ENCODE measurements at regions not wholly inside any gene's neighbourhood (a gene's known extent, or its start where the extent isn't known, plus 50 kb on each side); places are given as distances from the start of the nearest gene placed in this dataset.

GRCh38 chr5:74401946-74402320, 238.6 kb downstream of the ENC1 start:
- Mint-ChIP-seq H3K4me3 (no peak overlapping the region), H3K4me1 (peaks cover 21% of the 10 kb centered on the region), H3K9me3 (peaks cover 11% of the 10 kb centered on the region), H3K36me3 (ENCODE audit: low read depth) (no peaks in the 10 kb centered on the region), H3K27ac (no peak overlapping the region), H3K27me3 (ENCODE audit: low read depth, poor library complexity) (peaks cover 21% of the 10 kb centered on the region)
- TF ChIP-seq, protein P1, sequence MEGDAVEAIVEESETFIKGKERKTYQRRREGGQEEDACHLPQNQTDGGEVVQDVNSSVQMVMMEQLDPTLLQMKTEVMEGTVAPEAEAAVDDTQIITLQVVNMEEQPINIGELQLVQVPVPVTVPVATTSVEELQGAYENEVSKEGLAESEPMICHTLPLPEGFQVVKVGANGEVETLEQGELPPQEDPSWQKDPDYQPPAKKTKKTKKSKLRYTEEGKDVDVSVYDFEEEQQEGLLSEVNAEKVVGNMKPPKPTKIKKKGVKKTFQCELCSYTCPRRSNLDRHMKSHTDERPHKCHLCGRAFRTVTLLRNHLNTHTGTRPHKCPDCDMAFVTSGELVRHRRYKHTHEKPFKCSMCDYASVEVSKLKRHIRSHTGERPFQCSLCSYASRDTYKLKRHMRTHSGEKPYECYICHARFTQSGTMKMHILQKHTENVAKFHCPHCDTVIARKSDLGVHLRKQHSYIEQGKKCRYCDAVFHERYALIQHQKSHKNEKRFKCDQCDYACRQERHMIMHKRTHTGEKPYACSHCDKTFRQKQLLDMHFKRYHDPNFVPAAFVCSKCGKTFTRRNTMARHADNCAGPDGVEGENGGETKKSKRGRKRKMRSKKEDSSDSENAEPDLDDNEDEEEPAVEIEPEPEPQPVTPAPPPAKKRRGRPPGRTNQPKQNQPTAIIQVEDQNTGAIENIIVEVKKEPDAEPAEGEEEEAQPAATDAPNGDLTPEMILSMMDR (IDR thresholded peaks at IDR 0.05) = no peak
- DNase-seq = no peak

GRCh38 chr5:74401281-74401945, 239.1 kb downstream of the ENC1 start:
- peaks cover 26% of the 10 kb centered on the region for H3K4me1 Mint-ChIP-seq
- H3K36me3 Mint-ChIP-seq (ENCODE audit: low read depth) = no peaks in the 10 kb centered on the region
- no peak for DNase-seq
- TF ChIP-seq, protein P1 (IDR thresholded peaks at IDR 0.05) = no peak
- H3K9me3 Mint-ChIP-seq = peaks cover 11% of the 10 kb centered on the region
- H3K27me3 Mint-ChIP-seq (ENCODE audit: low read depth, poor library complexity) = peaks cover 21% of the 10 kb centered on the region
- no peak overlapping the region for H3K4me3 Mint-ChIP-seq
- H3K27ac Mint-ChIP-seq = no peak overlapping the region

GRCh38 chr5:74400067-74400466, 240.5 kb downstream of the ENC1 start:
- Mint-ChIP-seq H3K36me3 (ENCODE audit: low read depth) (no peaks in the 10 kb centered on the region), H3K9me3 (peaks cover 11% of the 10 kb centered on the region), H3K4me1 (peaks cover 37% of the 10 kb centered on the region), H3K4me3 (no peak overlapping the region), H3K27ac (no peak overlapping the region), H3K27me3 (ENCODE audit: low read depth, poor library complexity) (peaks cover 26% of the 10 kb centered on the region)
- TF ChIP-seq, protein P1 (IDR thresholded peaks at IDR 0.05) = no peak
- DNase-seq = no peak

DNA sequence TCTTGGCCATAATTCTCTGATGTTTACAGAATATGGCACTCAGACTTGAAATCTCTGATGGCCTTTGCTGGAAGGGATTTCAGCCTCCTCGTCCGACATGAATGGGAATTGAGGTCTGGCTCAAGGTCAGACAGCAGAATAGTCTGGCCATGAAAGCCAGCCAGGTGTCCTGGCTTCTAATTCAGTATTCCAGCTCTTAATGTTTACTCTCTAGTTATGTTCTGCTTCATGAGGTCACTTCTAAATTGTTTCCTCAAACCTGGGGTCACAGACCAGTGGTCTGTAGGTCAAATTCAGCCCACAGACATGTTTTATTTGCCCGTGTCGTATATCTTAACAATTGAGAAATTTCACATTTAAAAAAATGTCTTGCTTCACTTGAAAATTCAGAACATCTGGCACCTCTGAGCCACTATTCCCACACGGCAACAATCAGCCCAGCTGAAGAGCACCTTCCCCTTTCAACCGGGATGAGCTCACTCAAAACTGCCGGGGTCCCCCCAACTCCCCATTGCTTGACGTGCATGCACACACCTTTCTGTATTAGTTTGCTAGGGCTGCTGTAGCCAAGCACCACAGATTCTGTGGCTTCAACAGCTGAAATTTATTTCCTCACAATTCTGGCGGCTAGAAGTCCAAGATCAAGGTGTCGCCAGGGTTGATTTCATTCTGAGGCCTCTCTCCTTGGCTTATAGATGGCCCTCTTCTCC, 243.5 kb downstream of the ENC1 start:
- peaks cover 11% of the 10 kb centered on the region for H3K9me3 Mint-ChIP-seq
- H3K4me3 Mint-ChIP-seq = no peak overlapping the region
- no peaks in the 10 kb centered on the region for H3K36me3 Mint-ChIP-seq (ENCODE audit: low read depth)
- H3K27me3 Mint-ChIP-seq (ENCODE audit: low read depth, poor library complexity) = peaks cover 23% of the 10 kb centered on the region
- no peak overlapping the region for H3K27ac Mint-ChIP-seq
- DNase-seq = no peak
- H3K4me1 Mint-ChIP-seq = peaks cover 50% of the 10 kb centered on the region
- TF ChIP-seq, protein P1 (IDR thresholded peaks at IDR 0.05) = no peak

DNA sequence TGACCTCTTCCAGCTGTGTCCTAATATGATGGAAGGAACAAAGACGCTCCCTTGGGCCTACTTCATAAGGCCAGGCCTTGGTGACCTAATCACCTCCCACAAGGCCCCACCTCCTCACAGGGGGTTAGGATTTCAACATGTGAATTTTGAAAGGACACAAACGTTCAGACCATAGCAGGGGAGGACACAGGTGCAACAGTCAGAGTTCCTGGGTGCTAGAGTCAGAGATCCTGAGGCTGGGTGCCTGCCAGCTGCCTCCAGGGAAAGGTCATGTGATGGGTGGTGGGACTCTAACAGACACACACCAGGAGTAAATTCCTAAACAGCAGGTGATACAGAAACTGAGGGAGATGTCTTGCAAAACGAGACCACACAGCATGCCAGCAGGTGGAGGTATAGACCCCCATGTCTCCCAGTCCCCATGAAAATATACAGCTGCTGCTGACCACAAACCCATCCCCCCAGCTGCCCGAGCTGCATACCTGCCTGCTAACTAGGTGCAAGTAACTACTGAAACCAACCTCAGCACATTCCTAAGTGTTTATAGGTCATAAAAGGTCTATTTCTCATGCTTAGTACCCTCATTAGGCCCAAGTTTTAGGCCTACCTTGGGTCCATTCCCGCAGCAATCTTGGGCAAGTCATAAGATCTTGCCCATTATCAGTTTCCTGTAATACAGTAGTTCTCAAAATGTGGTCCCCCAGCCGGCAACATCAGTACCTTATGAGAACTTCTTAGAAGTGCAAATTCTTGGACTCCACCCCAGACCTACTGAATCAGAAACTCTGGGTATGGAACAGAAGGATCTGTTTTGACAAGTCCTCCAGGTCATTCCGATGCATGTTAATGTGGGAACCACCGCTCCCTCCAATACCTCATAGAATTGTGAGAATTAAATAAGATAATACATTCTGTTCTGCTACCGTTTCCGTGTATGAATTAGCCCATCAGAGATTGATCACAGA, 245.3 kb downstream of the ENC1 start:
- Mint-ChIP-seq H3K27me3 (ENCODE audit: low read depth, poor library complexity) (peaks cover 15% of the 10 kb centered on the region), H3K36me3 (ENCODE audit: low read depth) (no peaks in the 10 kb centered on the region), H3K9me3 (peaks cover 11% of the 10 kb centered on the region), H3K4me1 (peaks cover 56% of the 10 kb centered on the region), H3K27ac (peak overlapping the region; percentile 67), H3K4me3 (no peak overlapping the region)
- no peak for DNase-seq
- TF ChIP-seq, protein P1 (IDR thresholded peaks at IDR 0.05) = no peak
